SH-SY5Y (cell line): ENCODE measurements at regions not wholly inside any gene's neighbourhood (a gene's known extent, or its start where the extent isn't known, plus 50 kb on each side); places are given as distances from the start of the nearest gene placed in this dataset.

Source experiments
- GATA2 ChIP-seq: IDR thresholded peaks from 2 replicates; pipeline ENCODE4 v1.6.1; 2011; ENCODE audit warnings: mild to moderate bottlenecking, low read depth, low read length
- GATA3 ChIP-seq: IDR thresholded peaks from 2 replicates; pipeline ENCODE4 v1.6.1; 2011; ENCODE audit warnings: low read depth, mild to moderate bottlenecking, low read length, moderate library complexity

DNA sequence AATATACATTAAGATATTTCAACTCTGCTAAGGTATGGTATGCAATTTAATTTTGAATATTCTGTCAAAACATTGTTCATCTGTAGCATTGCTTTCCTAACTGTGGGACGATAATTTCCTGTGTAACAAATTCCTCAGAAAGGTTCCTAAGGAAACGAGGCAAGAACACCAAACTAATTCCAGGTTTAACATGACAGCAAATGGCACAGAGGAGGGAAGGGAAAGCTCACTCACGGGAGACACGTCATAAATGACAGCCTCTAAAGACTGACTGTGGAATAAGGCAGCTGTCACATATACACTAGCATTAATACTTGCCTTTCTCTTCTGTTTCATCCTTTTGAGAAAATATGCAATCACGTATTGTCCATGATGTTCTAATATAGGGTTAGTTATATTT is 380.6 kb downstream of the LIG4 start:
- TF ChIP-seq GATA2 (no peak), GATA3 (no peak)
